ENCODE measurements at regions not wholly inside any gene's neighbourhood (a gene's known extent, or its start where the extent isn't known, plus 50 kb on each side); places are given as distances from the start of the nearest gene placed in this dataset.

GRCh38 chr16:35628976-35629375, 2169.6 kb downstream of the TP53TG3F start:
- Histone ChIP-seq H3K4me1 (ENCODE audit: control insufficient read depth, low read length) (no peaks in the 10 kb centered on the region), H3K79me2 (ENCODE audit: control insufficient read depth, low read length) (no peaks in the 10 kb centered on the region), H3K36me3 (ENCODE audit: control insufficient read depth, low read length) (no peaks in the 10 kb centered on the region), H3K4me2 (ENCODE audit: low read length) (no peak overlapping the region), H3K9me2 (replicated peaks; ENCODE audit: control insufficient read depth, low read length) (no peaks in the 10 kb centered on the region), H4K20me1 (ENCODE audit: control insufficient read depth, insufficient read depth, low read depth, low read length) (no peaks in the 10 kb centered on the region), H3K27ac (ENCODE audit: low read depth, low read length) (no peak overlapping the region), H3F3A (ENCODE audit: control insufficient read depth, insufficient read depth) (no peaks in the 10 kb centered on the region), H3K27me3 (ENCODE audit: control insufficient read depth, low read length) (no peaks in the 10 kb centered on the region), H3K4me3 (ENCODE audit: low read length) (no peak overlapping the region), H3K9me3 (ENCODE audit: control insufficient read depth, insufficient read depth, low read length) (no peaks in the 10 kb centered on the region)
- no peak for TF ChIP-seq EZH2phosphoT487 (IDR thresholded peaks at IDR 0.05; ENCODE audit: borderline replicate concordance, low read length)
- no peak for TF ChIP-seq CTCF (IDR thresholded peaks at IDR 0.05; ENCODE audit: low read depth, low read length, poor library complexity, severe bottlenecking)

GRCh38 chr16:35631261-35631945, 2172.0 kb downstream of the TP53TG3F start:
- Histone ChIP-seq H3K27me3 (ENCODE audit: control insufficient read depth, low read length) (no peaks in the 10 kb centered on the region), H3K79me2 (ENCODE audit: control insufficient read depth, low read length) (no peaks in the 10 kb centered on the region), H3K4me1 (ENCODE audit: control insufficient read depth, low read length) (no peaks in the 10 kb centered on the region), H3K4me2 (ENCODE audit: low read length) (no peak overlapping the region), H3K36me3 (ENCODE audit: control insufficient read depth, low read length) (no peaks in the 10 kb centered on the region), H3K4me3 (ENCODE audit: low read length) (no peak overlapping the region), H3K9me3 (ENCODE audit: control insufficient read depth, insufficient read depth, low read length) (no peaks in the 10 kb centered on the region), H4K20me1 (ENCODE audit: control insufficient read depth, insufficient read depth, low read depth, low read length) (no peaks in the 10 kb centered on the region), H3F3A (ENCODE audit: control insufficient read depth, insufficient read depth) (no peaks in the 10 kb centered on the region), H3K27ac (ENCODE audit: low read depth, low read length) (no peak overlapping the region), H3K9me2 (replicated peaks; ENCODE audit: control insufficient read depth, low read length) (no peaks in the 10 kb centered on the region)
- TF ChIP-seq EZH2phosphoT487 (IDR thresholded peaks at IDR 0.05; ENCODE audit: borderline replicate concordance, low read length) (no peak), CTCF (IDR thresholded peaks at IDR 0.05; ENCODE audit: low read depth, low read length, poor library complexity, severe bottlenecking) (no peak)

GRCh38 chr16:35636480-35637230, 2177.2 kb downstream of the TP53TG3F start:
- H3K27me3 ChIP-seq (ENCODE audit: control insufficient read depth, low read length), result no peaks in the 10 kb centered on the region
- no peaks in the 10 kb centered on the region for H3K79me2 ChIP-seq (ENCODE audit: control insufficient read depth, low read length)
- no peaks in the 10 kb centered on the region for H3K36me3 ChIP-seq (ENCODE audit: control insufficient read depth, low read length)
- H3K9me2 ChIP-seq (replicated peaks; ENCODE audit: control insufficient read depth, low read length), result no peaks in the 10 kb centered on the region
- H3K9me3 ChIP-seq (ENCODE audit: control insufficient read depth, insufficient read depth, low read length), result no peaks in the 10 kb centered on the region; the same call in 1 of the 2 replicates
- TF ChIP-seq CTCF (IDR thresholded peaks at IDR 0.05; ENCODE audit: low read depth, low read length, poor library complexity, severe bottlenecking), result no peak
- no peak for TF ChIP-seq EZH2phosphoT487 (IDR thresholded peaks at IDR 0.05; ENCODE audit: borderline replicate concordance, low read length)
- H3K4me3 ChIP-seq (ENCODE audit: low read length), result no peak overlapping the region
- no peaks in the 10 kb centered on the region for H3F3A ChIP-seq (ENCODE audit: control insufficient read depth, insufficient read depth)
- H3K4me2 ChIP-seq (ENCODE audit: low read length), result no peak overlapping the region
- H3K4me1 ChIP-seq (ENCODE audit: control insufficient read depth, low read length), result no peaks in the 10 kb centered on the region
- H3K27ac ChIP-seq (ENCODE audit: low read depth, low read length), result no peak overlapping the region
- H4K20me1 ChIP-seq (ENCODE audit: control insufficient read depth, insufficient read depth, low read depth, low read length), result no peaks in the 10 kb centered on the region

Measured in DOHH2 (cell line).